PC-9 (cell line): ENCODE measurements at regions not wholly inside any gene's neighbourhood (a gene's known extent, or its start where the extent isn't known, plus 50 kb on each side); places are given as distances from the start of the nearest gene placed in this dataset.

Source experiments
- CTCF ChIP-seq: fragments of 200-600 bp; sonication (generic); conservative IDR thresholded peaks from 2 replicates; pipeline ENCODE4 v1.6.1; 2017; ENCODE audit warnings: mixed run types, antibody characterized with exemption, mild to moderate bottlenecking, moderate library complexity
- EZH2 ChIP-seq: fragments of 200-600 bp; sonication (generic); IDR thresholded peaks from 2 replicates; pipeline ENCODE4 v1.8.0; 2017; ENCODE audit warnings: antibody characterized with exemption, low read depth

GRCh38 chr2:234625626-234626250 lies 128.9 kb upstream of the ARL4C start:
- TF ChIP-seq EZH2 (no peak), CTCF (no peak)
